ENCODE measurements at regions not wholly inside any gene's neighbourhood (a gene's known extent, or its start where the extent isn't known, plus 50 kb on each side); places are given as distances from the start of the nearest gene placed in this dataset.

GRCh38 chr3:4191971-4192370, 111.2 kb upstream of the SETMAR start:
- TF ChIP-seq POLR2A (IDR thresholded peaks at IDR 0.05; ENCODE audit: low read length): no peak
- TF ChIP-seq GATA1 (IDR thresholded peaks at IDR 0.05; ENCODE audit: low read depth, low read length): no peak
